Omental fat pad (tissue), 3 donors: ENCODE measurements at regions not wholly inside any gene's neighbourhood (a gene's known extent, or its start where the extent isn't known, plus 50 kb on each side); places are given as distances from the start of the nearest gene placed in this dataset.

Experiments used
- ATAC-seq: fragments of 150-250 bp; one replicate; pipeline ENCODE4 v1.9.1; 2016; ENCODE audit warnings: mild to moderate bottlenecking, moderate library complexity; ENCODE audit not compliant: low FRiP score
- DNase-seq: peaks from one replicate; pipeline ENCODE4 v3.0.0-alpha.2; 2019; ENCODE audit warnings: low spot score
- CTCF ChIP-seq, 3 donors: fragments of 450-650 bp; IDR thresholded peaks; one replicate each; pipeline ENCODE4 v1.5.1; 2016 to 2017; ENCODE audit warnings: antibody characterized with exemption in 3 of 3, mild to moderate bottlenecking in 3 of 3, moderate library complexity in 2 of 3

- TF ChIP-seq CTCF (IDR thresholded peaks at IDR 0.05): no peak
- ATAC-seq: no peak
- no peak for DNase-seq
Measured at GRCh38 chr2:234309431-234309830, 187.4 kb downstream of the ARL4C start.

GRCh38 chr2:234308813-234309195 lies 188.1 kb downstream of the ARL4C start:
- TF ChIP-seq CTCF (IDR thresholded peaks at IDR 0.05): no peak
- no peak for DNase-seq

DNA sequence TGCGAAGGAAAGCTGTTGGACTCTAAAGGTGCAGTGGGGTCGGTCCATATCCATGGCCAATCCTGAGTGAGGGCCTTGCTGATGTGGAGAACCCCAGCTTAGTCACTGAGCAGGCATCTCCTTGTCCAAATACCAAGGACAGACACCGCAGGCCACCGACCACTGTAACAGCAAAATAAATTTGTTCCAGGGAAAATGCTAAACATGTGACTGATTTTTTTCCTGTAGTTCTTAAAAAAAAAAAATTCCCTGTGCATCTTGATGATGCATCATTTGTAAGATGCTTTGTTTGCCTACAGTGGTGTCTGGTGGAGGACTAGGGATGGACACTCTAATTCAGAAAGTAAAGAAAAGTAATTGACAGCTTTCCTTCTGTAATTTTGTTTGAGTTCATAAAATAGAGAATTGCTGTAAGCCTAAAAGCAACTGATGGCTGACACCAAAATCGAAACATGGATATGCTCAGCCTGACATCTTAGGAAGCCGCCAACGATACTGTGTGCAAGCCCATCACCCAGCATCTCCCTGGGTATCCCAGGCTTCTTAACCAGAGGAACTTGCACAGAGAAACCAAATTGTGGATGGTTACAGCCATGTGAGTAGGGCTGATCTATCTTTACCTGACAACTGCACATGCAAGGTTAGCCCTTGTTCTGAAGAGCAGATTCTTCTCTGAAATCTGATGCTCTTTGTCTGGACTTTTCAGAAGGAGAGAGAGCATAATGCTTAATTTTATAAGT lies 188.6 kb downstream of the ARL4C start:
- no peak for ATAC-seq
- TF ChIP-seq CTCF (IDR thresholded peaks at IDR 0.05): no peak
- DNase-seq: no peak

More at GRCh38 chr2:234308813-234309195, 188.1 kb downstream of the ARL4C start:
- no peak for ATAC-seq

- ATAC-seq (no peak), DNase-seq (no peak)
- no peak for TF ChIP-seq CTCF (IDR thresholded peaks at IDR 0.05)
Measured at GRCh38 chr2:234307322-234307961, 189.4 kb downstream of the ARL4C start.

DNA sequence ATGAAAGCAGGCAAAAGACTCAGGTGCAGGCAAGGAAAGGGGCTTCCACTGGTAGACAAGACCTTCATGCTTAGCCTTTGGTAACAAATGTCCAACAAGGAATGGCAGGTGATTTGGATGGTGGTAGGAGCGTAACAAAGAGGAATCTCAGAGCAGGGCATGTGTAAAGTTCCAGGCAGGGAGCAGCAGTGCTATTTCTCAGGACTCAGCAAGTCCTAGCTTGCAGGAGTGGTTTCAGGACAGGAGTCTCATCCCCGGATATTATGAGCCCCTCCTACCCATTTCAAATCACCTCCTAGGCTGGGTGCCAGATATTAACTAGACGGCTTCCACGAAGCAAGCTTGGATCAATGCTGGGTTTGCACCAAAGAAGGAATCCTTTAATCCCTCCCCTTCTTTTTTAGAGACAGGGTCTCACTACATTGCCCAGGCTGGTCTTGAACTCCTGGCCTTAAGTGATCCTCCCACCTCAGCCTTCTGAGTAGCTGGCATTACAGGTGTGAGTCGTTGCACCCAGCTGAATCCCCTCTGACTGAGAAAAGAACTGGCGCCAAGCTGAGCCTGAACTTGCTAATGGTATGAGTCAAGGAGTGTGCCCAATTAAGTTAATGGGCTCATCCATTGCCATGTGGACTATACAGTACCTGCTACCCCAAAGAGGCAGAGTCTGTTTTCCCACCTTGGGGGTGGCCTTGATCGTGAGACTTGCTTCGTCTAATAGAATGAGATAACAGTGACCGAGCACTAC lies 190.3 kb downstream of the ARL4C start:
- DNase-seq (no peak), ATAC-seq (no peak)
- TF ChIP-seq CTCF (IDR thresholded peaks at IDR 0.05): no peak

- no peak for DNase-seq
- no peak for ATAC-seq
- no peak for TF ChIP-seq CTCF (IDR thresholded peaks at IDR 0.05)
Measured at GRCh38 chr2:234305846-234306245, 191.0 kb downstream of the ARL4C start.
